Activated CD8-positive, alpha-beta memory T cell treated with anti-CD3 and anti-CD28 coated beads, Interleukin-2, amount 10 ng/mL, durations not matched to agents 7 days and 5 days (primary cell): ENCODE measurements at regions not wholly inside any gene's neighbourhood (a gene's known extent, or its start where the extent isn't known, plus 50 kb on each side); places are given as distances from the start of the nearest gene placed in this dataset.

Experiments
- ATAC-seq: fragments of 150-1000 bp; cut with Tn5 transposase; one replicate; pipeline ENCODE4 v1.10.0; 2021; ENCODE audit warnings: moderate library complexity
- CTCF ChIA-PET: fragments of 350-600 bp; sonication (Branson Sonifier 250); formaldehyde crosslinking; loops from one replicate; lab custom pipeline; 2021; ENCODE audit warnings: antibody characterized with exemption; lab: Charles Lee
- DNase-seq: peaks from one replicate; pipeline ENCODE4 v3.0.0-alpha.2; 2020
- H3K27ac Mint-ChIP-seq: one replicate; pipeline ENCODE4 v1.8.0; 2021; ENCODE audit warnings: mild to moderate bottlenecking, mixed read lengths
- H3K27me3 Mint-ChIP-seq: one replicate; pipeline ENCODE4 v1.8.0; 2021; ENCODE audit warnings: mixed read lengths
- H3K36me3 Mint-ChIP-seq: one replicate; pipeline ENCODE4 v1.8.0; 2021; ENCODE audit warnings: mild to moderate bottlenecking, mixed read lengths
- H3K4me1 Mint-ChIP-seq: one replicate; pipeline ENCODE4 v1.8.0; 2021; ENCODE audit warnings: mixed read lengths
- H3K4me3 Mint-ChIP-seq: one replicate; pipeline ENCODE4 v1.8.0; 2021; ENCODE audit warnings: mild to moderate bottlenecking, moderate library complexity, mixed read lengths
- H3K9me3 Mint-ChIP-seq: one replicate; pipeline ENCODE4 v1.8.0; 2022; ENCODE audit warnings: low read depth, mixed read lengths

DNA sequence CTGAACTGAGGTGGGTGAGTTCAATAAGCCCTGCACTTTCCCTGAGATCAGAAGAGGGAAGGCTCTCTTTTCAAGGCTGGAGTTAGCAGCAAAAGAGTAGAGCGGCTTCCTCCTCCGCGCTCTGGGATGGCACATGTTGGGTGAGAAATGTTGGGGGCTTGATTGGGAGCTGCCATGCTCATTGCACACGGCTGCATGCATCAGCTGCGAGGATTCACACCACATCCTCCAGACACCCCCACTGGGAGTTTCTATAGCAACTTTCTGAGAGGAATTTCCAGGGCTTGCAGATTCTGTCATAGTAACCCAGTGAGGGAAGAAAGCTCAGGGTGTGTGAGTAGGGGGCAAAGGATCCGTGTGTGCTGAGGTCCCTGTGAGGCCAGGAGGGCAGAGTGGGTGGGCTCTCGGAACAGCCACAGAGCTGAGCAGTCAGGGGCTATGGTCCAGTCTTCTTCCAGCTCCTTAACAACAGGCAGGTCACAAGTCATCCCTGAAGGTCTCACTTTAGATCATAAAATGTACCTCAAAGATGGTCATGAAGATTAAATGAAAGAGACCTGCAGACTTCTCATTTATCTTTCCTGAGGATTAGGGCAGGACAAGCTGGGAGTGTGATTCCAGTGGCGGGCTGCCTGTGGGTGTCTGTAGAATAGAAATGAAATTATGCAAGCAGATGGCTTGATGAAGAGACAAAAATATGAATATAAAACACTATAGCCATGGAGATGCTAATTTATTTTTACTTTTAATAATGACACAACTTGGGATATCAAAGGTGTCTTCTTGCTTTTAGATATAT, 75.7 kb upstream of the CHRNA7 start:
- H3K4me1 Mint-ChIP-seq = no peaks in the 10 kb centered on the region
- H3K27ac Mint-ChIP-seq = no peak overlapping the region
- H3K27me3 Mint-ChIP-seq = peaks cover 7% of the 10 kb centered on the region
- H3K4me3 Mint-ChIP-seq = no peak overlapping the region
- ATAC-seq (no peak), DNase-seq (no peak)
- H3K36me3 Mint-ChIP-seq = no peaks in the 10 kb centered on the region
- CTCF ChIA-PET = interaction anchor here (1.3 kb wide), 1 partner anchor 23 kb away, joined by 4 read pairs; no protein-coding TSS in a partner anchor
- H3K9me3 Mint-ChIP-seq = peaks cover 7% of the 10 kb centered on the region

DNA sequence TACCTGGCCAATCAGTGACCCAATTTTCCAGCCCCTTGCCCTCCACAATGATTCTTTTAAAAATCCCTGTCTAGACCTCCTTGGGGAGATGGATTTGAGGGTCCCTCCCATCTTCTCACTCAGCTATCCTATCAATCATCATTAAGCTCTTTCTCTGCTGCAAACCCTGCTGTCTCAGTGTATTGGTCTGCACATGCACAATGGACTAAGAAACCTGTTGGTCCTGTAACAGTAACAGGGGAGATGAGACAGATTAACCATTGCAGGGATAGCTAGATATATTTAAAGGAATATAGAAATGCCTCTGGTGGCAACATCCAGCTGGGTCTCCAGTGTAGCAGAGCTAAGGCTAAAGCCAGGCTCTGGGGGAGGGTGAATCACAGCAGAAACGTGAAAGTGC, 74.6 kb upstream of the CHRNA7 start:
- CTCF ChIA-PET = no interaction called here
- H3K9me3 Mint-ChIP-seq = peaks cover 8% of the 10 kb centered on the region
- H3K27me3 Mint-ChIP-seq = peaks cover 3% of the 10 kb centered on the region

DNA sequence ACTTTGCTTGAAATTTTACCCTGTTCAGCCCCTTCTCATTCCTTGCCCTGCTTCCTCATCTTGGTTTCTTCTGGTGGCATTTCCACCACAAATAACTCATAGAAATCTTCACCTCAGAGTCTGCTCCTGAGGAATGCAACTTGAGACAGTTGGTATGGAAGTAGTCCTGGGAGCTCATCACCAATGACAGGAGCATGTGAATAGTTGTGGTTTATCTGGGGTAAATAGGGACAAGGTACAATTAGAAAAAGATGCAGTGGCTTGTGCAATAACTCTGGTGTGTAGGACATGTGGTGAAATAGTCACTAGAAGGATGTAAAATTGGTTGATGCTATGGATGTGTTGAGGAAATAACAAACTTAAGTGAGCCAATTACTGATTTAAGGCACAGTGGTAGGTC, 72.7 kb upstream of the CHRNA7 start:
- Mint-ChIP-seq H3K36me3 (no peaks in the 10 kb centered on the region), H3K27ac (no peak overlapping the region), H3K4me1 (no peaks in the 10 kb centered on the region), H3K27me3 (no peaks in the 10 kb centered on the region), H3K4me3 (no peak overlapping the region), H3K9me3 (peaks cover 8% of the 10 kb centered on the region)
- DNase-seq (no peak), ATAC-seq (no peak)
- CTCF ChIA-PET = no interaction called here

More for the DNA sequence above, 74.6 kb upstream of the CHRNA7 start:
- ATAC-seq (no peak), DNase-seq (no peak)
- Mint-ChIP-seq H3K27ac (no peak overlapping the region), H3K4me1 (no peaks in the 10 kb centered on the region), H3K36me3 (no peaks in the 10 kb centered on the region), H3K4me3 (no peak overlapping the region)

DNA sequence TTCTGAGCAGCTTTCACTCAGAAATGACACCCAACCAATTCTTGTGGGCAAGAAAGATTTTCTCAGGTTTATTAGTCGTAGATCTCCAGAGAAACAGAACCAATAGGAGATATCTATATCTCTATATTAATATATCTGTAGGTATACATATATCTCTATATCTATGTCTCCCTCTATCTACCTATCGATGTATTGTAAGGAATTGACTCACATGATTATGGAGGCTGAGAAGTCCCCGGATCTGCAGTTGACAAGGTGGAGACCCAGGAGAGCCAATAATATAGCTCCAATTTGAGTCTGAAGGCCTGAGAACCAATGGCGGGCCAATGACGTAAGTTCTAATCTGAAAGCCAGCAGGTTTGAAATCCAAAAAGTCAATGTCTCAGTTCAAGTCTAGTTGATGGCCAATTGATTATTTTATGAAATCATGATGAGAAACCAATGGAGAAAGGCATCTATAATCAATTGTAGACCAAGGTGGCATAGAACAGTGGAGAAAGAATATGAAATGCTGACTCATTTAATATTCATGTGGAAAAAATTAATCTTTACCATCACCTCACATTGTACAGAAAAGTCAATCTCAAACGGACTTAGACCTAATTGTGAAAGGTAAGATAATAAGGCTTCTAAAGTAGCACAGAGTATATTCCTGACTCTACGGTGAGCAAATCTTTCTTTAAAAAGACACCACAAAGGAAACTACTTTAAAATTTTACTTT, 65.6 kb upstream of the CHRNA7 start:
- DNase-seq (no peak), ATAC-seq (no peak)
- Mint-ChIP-seq H3K4me1 (no peaks in the 10 kb centered on the region), H3K27me3 (peaks cover 17% of the 10 kb centered on the region), H3K4me3 (no peak overlapping the region), H3K36me3 (no peaks in the 10 kb centered on the region), H3K9me3 (no peaks in the 10 kb centered on the region), H3K27ac (no peak overlapping the region)
- CTCF ChIA-PET = no interaction called here

DNA sequence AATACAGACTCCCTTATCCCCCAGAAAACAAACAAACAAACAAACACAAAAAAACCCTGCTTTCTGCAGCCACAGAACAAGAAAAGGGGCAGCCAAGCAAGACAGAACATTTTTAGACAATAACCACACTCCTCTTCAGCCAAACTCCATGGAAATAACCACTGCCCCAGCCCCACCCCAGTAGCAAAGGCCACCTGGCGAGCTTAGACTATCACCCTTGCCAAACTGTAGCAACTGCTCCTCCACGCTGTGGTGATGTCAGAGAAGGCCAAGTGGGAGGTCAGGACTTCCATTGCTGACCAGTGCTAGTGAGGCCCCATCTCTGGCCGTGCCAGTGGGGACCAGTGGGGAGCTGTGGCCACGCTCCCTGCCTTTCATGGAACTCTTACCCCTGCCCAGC, 60.3 kb upstream of the CHRNA7 start:
- H3K4me1 Mint-ChIP-seq = no peaks in the 10 kb centered on the region

DNA sequence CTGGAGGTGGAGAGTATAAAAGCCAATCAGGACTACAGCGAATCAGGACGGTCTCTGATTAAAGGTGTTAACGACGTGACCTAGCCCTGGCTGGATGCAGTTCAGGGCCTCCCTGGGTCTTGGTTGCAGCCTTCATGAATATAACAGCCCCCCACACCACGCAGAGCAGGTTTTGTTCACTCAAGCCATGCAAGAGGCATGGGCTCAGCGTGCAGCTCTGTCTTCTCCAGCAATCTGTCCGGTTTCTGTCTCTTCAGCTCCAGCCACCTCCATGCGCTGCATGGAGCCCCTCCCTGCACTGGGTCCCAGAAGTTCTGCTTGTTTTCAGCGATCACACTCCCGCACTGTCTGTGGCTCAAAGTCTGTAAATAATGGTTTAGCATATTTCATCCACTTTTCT, 57.1 kb upstream of the CHRNA7 start:
- no peak for ATAC-seq
- H3K27ac Mint-ChIP-seq = no peak overlapping the region
- CTCF ChIA-PET = no interaction called here
- no peaks in the 10 kb centered on the region for H3K9me3 Mint-ChIP-seq
- no peak for DNase-seq
- no peaks in the 10 kb centered on the region for H3K36me3 Mint-ChIP-seq
- no peaks in the 10 kb centered on the region for H3K4me1 Mint-ChIP-seq
- H3K4me3 Mint-ChIP-seq = no peak overlapping the region
- H3K27me3 Mint-ChIP-seq = peaks cover 6% of the 10 kb centered on the region

More for the DNA sequence above, 60.3 kb upstream of the CHRNA7 start:
- Mint-ChIP-seq H3K9me3 (no peaks in the 10 kb centered on the region), H3K36me3 (no peaks in the 10 kb centered on the region), H3K4me3 (no peak overlapping the region), H3K27me3 (peaks cover 14% of the 10 kb centered on the region), H3K27ac (no peak overlapping the region)
- DNase-seq (no peak), ATAC-seq (no peak)
- CTCF ChIA-PET = no interaction called here

DNA sequence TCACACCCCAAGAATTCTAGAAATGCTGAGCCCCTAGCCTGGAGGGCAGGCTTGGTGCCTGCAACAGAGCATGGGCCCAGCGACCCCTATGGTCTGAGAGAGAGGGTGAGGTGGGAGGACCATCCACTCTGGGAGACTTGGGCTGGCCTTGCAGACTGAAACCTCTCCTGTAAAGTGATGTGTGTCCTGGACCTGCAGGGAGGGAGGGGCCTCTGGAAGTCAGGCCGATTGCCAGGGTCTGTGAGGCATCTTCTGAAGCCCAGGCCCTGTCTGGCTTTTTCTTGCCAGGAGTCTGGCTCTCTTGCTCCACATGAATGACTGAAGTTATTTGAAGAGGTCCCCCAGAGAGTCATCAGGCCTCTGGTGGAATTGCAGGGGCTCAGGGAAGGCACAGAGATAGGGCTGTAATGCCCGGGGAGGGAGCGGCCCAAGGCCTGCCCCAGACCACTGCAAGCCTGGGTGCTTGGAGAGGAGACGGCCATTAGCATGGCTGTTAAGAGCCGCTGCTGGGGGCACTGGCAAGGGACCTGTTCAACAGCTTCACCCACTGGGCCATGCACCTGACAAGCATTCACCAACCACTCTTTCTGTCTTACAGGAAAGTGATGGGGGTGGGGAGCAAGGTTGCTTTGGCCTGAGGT, 56.0 kb upstream of the CHRNA7 start:
- ATAC-seq (no peak), DNase-seq (no peak)
- no peaks in the 10 kb centered on the region for H3K4me1 Mint-ChIP-seq
- H3K9me3 Mint-ChIP-seq = no peaks in the 10 kb centered on the region
- CTCF ChIA-PET = interaction anchor here (1.1 to 1.4 kb wide), 3 partner anchors 10 to 57 kb away, joined by 3 to 5 read pairs (median 4); no protein-coding TSS in a partner anchor
- H3K4me3 Mint-ChIP-seq = no peak overlapping the region
- H3K27me3 Mint-ChIP-seq = peaks cover 2% of the 10 kb centered on the region
- H3K36me3 Mint-ChIP-seq = no peaks in the 10 kb centered on the region
- no peak overlapping the region for H3K27ac Mint-ChIP-seq

DNA sequence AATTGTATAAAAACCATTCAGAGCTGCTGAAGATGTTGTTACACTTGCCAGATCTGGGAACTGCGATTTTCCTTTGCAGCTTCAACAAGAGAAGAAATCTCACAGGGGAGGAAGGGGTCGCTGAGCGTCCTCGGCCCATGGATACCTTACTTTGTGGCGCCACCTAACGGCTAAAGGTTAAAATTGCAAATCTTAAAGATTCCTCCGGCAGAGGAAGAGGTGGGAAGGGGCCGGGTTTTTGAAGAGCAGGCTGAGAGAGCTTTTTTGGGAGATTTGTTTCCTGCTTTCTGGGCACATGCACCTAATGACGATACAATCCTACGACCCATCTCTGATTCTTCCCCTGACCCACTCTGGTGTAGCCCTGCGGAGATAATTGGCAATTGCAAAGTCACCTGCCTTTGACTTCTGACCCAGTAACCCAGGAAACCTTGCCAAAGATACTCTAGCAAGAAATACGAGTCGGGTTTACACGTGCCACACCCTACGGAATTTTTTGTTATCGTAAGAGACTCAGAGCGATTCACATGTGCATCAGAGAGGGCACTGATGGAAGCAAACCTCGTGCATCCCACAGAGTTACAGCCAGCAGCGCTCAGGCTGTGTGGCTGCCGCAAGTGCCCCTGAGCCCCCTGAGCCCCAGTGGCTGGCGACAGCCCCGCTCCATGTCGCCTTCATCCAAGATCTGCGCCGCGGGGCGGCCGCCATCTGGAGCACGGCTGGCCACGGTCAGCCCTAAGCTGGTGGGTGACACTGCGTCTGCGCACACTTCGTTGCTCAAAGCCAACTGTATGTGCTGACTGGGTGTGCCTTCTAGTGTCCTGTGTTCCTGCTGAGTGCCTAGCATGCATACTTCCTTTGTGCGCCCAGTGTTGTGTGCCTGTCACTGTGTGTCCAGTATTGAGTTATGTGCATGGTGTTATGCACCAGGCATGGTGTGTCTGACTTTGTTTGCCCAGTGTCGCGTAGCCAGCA, 55.2 kb upstream of the CHRNA7 start:
- H3K4me3 Mint-ChIP-seq = no peak overlapping the region
- ATAC-seq = peak; percentile 11
- no peaks in the 10 kb centered on the region for H3K9me3 Mint-ChIP-seq
- H3K27ac Mint-ChIP-seq = no peak overlapping the region
- no peak for DNase-seq
- H3K4me1 Mint-ChIP-seq = no peaks in the 10 kb centered on the region
- H3K27me3 Mint-ChIP-seq = no peaks in the 10 kb centered on the region
- CTCF ChIA-PET = interaction anchor here (1.1 to 1.4 kb wide), 3 partner anchors 9 to 58 kb away, joined by 3 to 5 read pairs (median 4); no protein-coding TSS in a partner anchor
- H3K36me3 Mint-ChIP-seq = no peaks in the 10 kb centered on the region

DNA sequence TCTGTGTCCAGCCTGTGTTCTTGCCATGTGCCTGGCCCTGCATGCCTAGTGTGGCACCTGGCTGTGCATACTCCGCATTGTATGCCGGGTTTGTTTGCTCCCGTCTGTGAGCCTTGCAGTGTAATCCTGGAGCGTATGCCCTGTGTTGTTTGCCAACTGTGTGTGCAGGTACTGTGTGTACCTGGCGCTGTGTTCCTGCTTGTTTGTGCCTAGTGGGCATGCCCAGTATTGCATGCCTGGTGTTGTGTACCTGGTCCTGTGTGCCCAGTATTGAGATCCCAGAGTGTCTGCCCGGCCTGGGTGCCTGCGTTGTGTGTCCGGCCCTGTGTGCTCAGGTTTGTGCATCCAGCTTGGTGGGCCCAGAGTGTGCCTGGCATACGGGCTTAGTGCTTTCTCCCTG, 54.5 kb upstream of the CHRNA7 start:
- no peaks in the 10 kb centered on the region for H3K9me3 Mint-ChIP-seq
- peak; percentile 24 for ATAC-seq
- no peak overlapping the region for H3K4me3 Mint-ChIP-seq
- no peaks in the 10 kb centered on the region for H3K4me1 Mint-ChIP-seq
- H3K27ac Mint-ChIP-seq = no peak overlapping the region
- CTCF ChIA-PET = interaction anchor here (1.4 kb wide), 1 partner anchor 10 kb away, joined by 4 read pairs; no protein-coding TSS in a partner anchor
- H3K36me3 Mint-ChIP-seq = no peaks in the 10 kb centered on the region
- no peaks in the 10 kb centered on the region for H3K27me3 Mint-ChIP-seq
- no peak for DNase-seq

DNA sequence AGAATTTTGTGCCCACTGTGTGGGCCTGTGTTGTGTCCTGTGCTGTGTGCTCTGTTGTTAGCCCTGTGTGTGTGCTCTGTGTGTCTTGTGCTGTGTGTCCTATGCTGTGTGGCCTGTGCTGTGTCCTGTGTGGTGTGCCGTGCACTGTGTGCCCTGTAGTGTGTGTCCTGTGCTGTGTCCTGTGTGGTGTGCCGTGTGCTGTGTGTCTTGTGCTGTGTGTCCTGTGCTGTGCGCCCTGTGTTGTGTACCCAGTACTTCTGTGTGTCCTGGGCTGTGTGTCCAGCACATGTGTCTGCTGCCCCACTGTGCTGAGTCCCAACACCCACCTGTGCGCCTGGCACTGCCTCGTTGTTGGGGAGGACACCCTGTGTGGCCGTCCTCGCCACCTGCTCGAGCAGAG, 53.2 kb upstream of the CHRNA7 start:
- ATAC-seq = no peak
- Mint-ChIP-seq H3K4me3 (no peak overlapping the region), H3K36me3 (no peaks in the 10 kb centered on the region), H3K9me3 (no peaks in the 10 kb centered on the region), H3K27ac (no peak overlapping the region), H3K27me3 (no peaks in the 10 kb centered on the region), H3K4me1 (no peaks in the 10 kb centered on the region)
- CTCF ChIA-PET = interaction anchor here (0.7 to 1.7 kb wide), 7 partner anchors 10 to 324 kb away, joined by 3 to 4 read pairs (median 3); no protein-coding TSS in a partner anchor
- no peak for DNase-seq

DNA sequence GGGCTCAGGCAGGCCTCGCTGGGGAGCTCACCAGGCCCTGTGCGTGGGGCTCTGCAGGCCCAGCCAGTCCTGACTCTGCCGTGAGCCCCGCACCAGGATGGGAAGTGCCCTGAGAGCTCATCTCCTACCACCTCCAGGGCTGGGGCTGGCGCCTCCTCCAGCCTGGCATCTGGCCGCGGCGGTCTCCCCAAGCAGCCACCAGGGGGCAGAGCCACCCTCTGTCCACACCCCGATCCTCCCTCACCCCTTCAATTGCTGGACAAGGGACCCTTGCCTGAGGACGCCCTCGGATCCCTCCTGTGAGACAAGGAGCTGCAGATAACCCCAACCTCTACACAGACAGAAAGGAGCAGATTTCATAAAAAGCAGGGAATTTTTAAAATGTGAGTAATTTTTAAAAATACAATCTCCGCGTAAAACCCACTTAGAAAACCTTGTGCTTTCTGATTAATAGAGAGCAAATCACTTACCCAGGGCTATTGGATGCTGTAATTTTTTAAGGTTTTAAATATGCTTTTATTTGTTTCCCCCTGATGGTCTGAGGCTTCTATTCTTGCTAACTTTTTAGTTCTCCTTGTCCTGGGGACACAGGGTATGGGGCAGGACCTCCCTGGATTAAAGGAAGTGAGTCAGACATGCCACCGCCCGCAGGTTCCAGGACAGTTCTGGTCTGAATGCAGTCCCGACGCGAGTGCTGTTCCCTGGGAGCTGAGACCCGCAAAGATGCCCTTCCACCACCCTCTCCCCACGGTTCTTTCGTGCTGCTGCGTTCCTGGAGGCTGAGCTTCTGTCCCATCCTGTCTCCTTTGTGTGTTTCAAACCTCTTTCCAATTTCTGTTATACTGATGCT, 52.3 kb upstream of the CHRNA7 start:
- Mint-ChIP-seq H3K36me3 (no peaks in the 10 kb centered on the region), H3K4me1 (no peaks in the 10 kb centered on the region), H3K27ac (no peak overlapping the region), H3K9me3 (no peaks in the 10 kb centered on the region), H3K4me3 (no peak overlapping the region), H3K27me3 (no peaks in the 10 kb centered on the region)
- CTCF ChIA-PET = interaction anchor here (0.7 to 1.7 kb wide), 7 partner anchors 11 to 325 kb away, joined by 3 to 4 read pairs (median 3); no protein-coding TSS in a partner anchor
- ATAC-seq (peak; percentile 73), DNase-seq (peak; percentile 60)
